Glomerular visceral epithelial cell (primary cell): ENCODE measurements at regions not wholly inside any gene's neighbourhood (a gene's known extent, or its start where the extent isn't known, plus 50 kb on each side); places are given as distances from the start of the nearest gene placed in this dataset.

Experiments
- DNase-seq: peaks from one replicate; pipeline ENCODE4 v3.0.0-alpha.2; 2016; ENCODE audit errors: extremely low spot score

GRCh38 chr4:18291981-18292380 is 270.4 kb upstream of the LCORL start:
- DNase-seq, result no peak

- no peak for DNase-seq
Measured at GRCh38 chr4:18291256-18291655, 269.7 kb upstream of the LCORL start.

- DNase-seq, result no peak
Measured at GRCh38 chr4:18285357-18285756, 263.8 kb upstream of the LCORL start.

DNA sequence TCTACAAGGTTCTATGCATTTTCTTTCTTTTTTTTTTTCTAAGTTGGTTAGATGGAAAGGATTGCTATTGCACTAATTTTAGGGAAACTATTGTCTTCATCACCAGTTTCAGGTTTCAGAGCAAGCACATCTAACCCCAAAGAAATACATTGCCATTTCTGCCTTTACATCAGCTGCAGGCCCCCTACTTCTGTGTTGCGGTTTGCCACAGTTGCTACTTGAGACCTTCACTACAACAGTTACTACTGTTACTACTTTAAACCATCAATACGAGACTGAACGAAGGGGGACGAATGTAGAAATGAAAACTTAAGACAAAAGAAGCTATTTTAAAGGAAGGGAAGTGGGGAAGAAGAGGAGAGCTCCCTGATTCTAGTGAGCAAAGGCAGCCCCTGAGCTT is 256.7 kb upstream of the LCORL start:
- no peak for DNase-seq

GRCh38 chr4:18262832-18263231 is 241.3 kb upstream of the LCORL start:
- no peak for DNase-seq

DNA sequence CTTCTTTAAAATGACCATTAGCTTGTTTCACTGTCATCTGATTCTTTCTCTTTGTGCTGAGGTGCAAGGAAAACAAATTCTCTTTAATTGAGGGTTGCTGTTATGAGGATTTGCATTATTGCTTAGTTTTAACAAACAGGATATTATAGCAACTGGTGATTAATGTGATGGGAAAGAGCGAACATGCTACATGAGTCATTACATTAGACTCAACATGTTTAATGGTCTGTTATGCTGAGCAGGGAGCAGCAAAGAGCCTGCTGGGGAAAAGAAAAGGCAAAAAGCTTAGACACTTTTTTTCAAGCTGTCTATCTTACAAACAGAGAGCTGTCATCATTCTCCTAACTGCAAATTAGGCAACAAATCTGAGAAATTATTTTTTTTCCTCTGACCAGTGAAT is 230.5 kb upstream of the LCORL start:
- DNase-seq, result no peak

GRCh38 chr4:18250564-18250963 is 229.0 kb upstream of the LCORL start:
- no peak for DNase-seq

GRCh38 chr4:18248611-18249010 is 227.1 kb upstream of the LCORL start:
- no peak for DNase-seq

DNA sequence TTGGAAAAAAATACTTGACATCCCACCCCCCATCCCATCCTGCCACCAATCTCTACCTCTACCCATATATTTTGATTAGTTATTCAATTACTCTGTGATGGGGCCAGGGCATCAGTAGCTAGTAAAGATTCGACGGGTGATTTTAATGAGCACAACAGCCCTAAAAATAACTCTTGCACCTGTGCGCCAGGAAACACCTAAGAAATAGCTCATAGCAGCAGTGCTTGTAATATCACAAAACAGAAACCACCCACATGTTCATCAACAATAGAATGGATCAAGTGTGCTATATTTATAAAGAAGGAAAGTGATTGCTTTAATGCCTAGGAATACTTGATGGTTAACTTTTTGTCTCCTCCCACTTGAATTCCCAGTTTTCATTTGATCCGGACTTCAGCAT is 225.6 kb upstream of the LCORL start:
- no peak for DNase-seq

DNA sequence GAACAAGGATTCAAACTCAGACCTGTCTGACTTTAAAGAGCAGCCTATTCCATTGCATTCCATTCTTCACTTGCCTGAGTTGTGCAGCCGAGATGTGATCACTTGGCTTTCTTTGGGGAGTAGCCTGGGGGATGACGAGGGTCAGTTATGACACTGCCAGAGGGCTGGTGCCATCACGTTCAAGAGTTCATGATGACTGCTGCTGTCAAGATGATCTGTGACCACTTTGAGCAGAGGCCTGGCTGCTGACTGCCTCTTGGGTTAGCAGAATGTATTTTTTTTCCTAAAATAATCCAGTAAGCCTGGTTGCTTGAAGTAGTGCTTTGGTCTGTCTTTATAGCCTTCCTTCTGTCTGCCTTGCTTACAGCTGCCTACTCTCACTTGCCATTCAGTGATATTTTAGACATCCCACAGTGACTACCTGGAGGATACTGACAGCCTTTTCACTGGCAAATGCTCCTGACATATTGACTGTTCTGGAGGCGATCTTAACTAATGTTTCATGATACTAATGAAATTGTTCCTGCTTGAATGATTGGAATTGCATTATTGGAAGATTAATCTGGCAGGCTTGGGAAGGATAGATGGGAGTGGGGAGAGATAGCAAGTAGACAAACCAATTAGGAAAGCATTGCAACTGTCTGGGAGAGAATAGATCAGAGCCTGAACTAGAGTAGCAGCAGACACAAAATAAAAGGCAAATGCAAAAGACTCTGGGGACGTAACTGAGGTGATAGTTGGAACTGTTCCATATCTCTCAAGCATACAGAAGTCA is 221.6 kb upstream of the LCORL start:
- DNase-seq, result no peak

DNA sequence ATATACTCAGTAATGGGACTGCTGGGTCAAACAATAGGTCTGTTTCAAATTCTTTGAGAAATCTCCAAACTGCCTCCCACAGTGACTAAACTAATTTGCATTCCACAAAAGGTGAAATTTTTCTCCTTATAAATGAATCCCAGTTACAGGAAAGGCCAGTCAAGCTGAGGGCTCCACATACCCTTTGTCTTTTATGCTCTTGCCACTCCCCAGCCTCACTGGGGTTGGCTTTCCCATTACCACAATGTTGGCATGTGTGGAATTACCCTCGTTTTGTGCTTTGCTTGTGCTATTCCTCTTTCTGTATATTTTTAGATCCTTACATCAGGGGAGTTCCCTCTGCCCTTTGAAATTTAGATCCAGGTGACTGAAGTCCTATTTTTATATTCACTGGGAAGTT is 220.2 kb upstream of the LCORL start:
- no peak for DNase-seq

DNA sequence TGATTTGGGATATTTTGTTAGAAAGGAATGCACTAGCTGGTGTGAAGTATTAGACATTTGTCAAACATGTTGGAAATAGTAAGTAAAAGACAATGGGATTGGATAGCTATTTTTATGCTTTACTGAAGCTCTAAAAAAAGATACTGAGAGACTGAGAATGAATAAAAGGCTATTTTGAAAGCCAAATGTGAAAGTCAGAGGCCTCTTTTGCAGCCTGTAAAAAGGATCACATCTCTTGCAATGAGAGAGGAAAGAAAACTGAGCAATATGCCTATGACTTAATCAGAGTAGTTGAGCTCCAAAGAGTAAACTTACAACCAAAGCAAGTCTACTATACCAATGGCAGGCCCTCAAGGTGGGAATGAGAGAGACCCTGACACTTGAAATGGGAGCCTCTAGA is 212.6 kb upstream of the LCORL start:
- no peak for DNase-seq

DNA sequence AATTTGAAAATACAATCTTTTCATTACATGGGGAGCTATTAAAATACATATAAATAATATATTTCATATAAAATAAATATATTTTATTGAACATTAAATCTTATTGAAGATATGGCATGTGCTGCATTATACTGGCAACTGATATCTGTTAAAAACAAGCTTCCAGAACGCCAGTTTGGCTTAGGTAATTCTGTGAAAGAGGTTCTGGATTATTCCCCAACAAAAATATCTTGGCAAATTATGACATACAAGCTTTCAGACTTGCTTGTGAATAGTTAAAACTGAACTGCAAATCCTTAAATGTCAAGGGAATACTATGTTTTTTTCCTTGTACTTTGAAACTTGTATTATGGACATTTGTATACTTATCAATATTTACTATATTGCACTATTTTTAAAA is 210.2 kb upstream of the LCORL start:
- no peak for DNase-seq

DNA sequence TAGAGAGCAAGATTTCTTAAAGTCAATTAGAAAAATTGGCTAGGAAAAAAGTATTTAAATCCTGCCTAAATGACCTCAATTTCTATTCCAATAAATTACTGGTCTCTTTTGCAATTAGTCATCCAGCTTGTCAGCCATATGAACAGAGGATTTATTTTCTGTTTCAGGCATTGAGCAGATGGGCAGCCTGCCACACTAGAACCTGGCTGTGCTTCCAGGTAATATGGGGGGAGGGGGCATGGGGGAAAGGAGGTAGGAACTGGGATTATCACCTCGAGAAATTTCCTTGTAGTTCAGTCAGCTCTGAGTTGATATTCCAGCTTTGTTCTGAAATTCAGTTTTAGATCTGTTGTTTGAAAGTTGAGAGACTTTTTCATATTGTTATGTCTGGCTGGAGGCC is 206.3 kb upstream of the LCORL start:
- no peak for DNase-seq

DNA sequence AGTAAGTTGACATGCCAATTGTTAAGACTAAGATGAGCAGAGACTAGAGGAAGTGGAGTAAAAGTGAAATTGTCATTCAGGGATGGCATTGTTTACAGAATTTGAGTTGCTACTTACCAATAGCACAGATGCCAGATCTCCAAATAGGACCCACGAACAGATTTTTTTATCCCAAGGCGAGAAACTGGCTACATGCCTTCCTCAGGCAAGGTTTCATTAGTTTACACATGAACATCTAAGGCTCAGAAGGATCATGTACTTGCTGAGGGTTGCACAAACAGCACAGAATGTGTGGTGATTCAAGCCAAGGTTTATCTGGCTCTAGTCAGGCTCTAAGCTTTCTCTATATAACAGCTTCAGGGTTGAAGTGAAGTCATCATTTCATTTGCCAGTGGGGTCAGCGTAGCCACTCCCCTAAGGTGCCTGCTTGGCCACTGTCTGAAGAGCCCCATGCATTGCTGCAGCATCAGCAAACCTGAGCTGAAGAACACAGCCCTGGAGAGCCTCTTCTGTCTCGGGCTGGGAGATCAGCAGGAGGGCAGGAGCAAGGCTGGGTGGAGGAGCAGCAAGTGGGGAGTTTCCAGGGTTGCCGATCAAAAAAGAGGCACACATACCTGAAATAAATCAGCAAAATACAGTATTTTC is 193.0 kb upstream of the LCORL start:
- DNase-seq, result no peak

DNA sequence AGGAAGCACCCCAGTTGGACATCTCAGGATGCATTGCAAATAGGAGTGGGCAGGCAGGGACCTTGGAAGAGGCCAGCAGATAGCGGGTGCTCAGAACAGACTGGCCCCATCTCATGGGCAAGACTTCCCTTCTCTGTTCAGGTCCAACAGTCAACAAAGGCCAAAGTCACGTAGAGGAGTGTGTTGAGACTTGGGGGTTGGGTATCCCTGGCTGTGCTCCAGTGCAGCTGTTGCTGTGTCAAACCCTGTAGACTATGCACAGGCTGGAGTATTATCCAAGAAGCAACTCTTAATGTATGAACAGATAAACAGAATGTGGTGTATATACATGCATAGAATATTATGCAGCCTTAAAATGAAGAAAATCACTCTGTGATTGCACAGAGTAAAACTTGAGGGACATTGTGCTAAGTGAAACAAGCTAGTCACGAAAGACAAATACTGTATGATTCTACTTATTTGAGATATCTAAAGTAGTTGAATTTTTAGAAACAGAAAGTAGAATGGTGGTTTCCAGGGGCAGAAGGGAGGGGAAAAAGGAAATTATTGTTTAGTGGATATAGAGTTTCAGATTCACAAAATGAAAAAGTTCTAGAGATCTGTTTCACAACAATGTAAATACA is 192.1 kb upstream of the LCORL start:
- no peak for DNase-seq

DNA sequence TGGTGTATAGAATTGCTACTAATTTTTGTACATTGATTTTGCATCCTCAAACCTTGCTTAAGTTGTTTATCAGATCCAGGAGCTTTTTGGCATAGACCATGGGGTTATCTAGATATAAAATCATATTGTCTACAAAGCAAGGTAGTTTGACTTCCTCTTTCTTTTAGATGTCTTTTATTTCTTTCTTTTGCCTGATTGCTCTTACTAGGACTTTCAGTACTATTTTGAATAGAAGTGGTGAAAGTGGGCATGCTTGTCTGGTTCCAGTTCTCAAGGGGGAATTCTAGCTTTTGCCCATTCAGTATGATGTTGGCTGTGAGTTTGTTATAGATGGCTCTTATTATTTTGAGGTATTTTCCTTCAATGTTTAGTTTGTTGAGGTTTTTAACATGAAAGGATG is 187.9 kb upstream of the LCORL start:
- no peak for DNase-seq

DNA sequence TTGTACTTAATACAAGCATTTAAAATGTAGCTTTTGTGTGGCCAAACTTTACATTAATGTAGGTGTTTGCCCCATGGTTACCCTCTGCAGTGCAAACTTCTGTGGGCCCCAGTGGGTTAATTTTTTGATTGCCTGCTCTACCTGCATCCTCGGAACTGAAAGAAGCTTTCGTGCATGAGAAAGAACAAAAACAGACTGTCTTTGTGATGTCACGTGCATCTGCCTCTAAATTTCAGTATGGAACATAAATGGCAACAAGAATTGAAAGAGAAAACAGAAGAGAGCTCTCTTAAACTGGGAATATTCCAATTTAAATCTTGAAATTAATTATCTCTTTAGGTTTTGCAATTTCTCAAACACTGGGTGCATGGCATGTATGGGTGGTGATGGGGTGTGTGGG is 182.4 kb upstream of the LCORL start:
- DNase-seq, result no peak

GRCh38 chr4:18202486-18202885 is 180.9 kb upstream of the LCORL start:
- DNase-seq, result no peak

- DNase-seq, result no peak
Measured at GRCh38 chr4:18201885-18202284, 180.3 kb upstream of the LCORL start.

DNA sequence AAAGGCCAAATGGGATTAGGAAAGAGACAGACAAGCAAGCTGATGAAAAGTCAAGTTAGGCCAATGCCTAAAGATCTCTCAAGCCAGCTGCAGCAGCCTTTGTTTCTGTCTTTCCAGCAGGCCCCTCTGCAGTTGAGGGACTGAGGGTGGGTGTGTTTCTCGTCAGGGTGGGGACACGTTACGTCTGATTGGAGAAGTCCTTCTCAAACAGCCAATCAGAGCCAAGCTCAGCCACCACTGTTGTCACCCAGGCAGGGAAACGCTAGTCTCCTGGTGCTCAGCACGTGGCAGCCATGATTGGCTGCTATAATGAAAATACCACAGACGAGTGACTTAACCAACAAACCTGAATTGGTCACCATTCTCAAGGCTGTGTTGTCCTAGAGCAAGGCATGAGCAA is 177.1 kb upstream of the LCORL start:
- no peak for DNase-seq

GRCh38 chr4:18197467-18197866 is 175.9 kb upstream of the LCORL start:
- DNase-seq, result no peak

DNA sequence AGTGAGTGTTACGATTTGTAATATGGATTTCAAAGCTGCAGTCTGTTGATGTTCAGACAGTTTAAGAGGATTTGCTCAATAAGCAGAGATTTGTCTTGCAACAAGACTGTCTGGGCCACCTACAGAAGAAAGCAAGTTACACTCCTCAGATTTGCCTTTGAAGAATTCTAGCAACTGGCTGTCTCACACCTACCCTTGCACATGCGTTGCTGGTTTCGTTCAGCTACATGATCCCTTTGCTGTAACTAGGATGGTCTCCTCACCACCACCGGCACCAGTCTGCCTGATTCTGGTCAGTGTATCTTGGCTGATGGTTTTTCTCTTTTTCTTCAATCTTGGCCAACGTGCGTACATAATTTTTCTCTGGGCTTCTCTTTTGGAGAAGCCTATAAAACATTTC is 172.7 kb upstream of the LCORL start:
- DNase-seq, result no peak
